Uterus (tissue), 2 donors: ENCODE measurements at regions not wholly inside any gene's neighbourhood (a gene's known extent, or its start where the extent isn't known, plus 50 kb on each side); places are given as distances from the start of the nearest gene placed in this dataset.

Source experiments
- POLR2A ChIP-seq, 2 donors: fragments of 450-650 bp; IDR thresholded peaks; one replicate each; pipeline ENCODE4 v1.6.1; 2016; ENCODE audit warnings: antibody characterized with exemption in 2 of 2, mild to moderate bottlenecking in 1 of 2, moderate library complexity in 1 of 2
- TF ChIP-seq, protein P1 (sequence below), 4 experiments: fragments of 200-600 bp in 2 of 4; fragments of 450-650 bp in 2 of 4; sonication (generic) in 2 of 4; IDR thresholded peaks; one replicate each; pipeline ENCODE4 v1.5.1; 2016 to 2019; ENCODE audit warnings: antibody characterized with exemption in 4 of 4, mild to moderate bottlenecking in 2 of 4, moderate library complexity in 1 of 4

DNA sequence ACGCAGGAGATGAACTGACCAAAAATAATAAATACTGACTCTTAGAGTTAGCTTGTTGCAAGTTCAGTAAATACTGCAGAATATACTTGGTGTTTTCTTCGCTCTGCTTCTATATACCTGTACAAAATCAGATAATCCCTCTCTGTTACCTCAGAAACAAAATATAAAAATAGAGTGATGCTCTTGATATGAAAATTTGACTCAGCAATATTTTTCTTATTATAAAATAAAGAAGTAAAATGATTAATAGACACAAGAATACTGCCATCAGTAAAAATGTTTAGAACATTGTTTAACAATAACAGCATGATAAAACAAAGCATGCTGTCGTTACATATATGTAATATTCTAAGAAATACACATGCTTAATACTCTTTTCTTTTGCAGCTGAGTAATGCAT, 1366.9 kb upstream of the EYS start:
- TF ChIP-seq, protein P1, sequence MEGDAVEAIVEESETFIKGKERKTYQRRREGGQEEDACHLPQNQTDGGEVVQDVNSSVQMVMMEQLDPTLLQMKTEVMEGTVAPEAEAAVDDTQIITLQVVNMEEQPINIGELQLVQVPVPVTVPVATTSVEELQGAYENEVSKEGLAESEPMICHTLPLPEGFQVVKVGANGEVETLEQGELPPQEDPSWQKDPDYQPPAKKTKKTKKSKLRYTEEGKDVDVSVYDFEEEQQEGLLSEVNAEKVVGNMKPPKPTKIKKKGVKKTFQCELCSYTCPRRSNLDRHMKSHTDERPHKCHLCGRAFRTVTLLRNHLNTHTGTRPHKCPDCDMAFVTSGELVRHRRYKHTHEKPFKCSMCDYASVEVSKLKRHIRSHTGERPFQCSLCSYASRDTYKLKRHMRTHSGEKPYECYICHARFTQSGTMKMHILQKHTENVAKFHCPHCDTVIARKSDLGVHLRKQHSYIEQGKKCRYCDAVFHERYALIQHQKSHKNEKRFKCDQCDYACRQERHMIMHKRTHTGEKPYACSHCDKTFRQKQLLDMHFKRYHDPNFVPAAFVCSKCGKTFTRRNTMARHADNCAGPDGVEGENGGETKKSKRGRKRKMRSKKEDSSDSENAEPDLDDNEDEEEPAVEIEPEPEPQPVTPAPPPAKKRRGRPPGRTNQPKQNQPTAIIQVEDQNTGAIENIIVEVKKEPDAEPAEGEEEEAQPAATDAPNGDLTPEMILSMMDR (IDR thresholded peaks at IDR 0.05): no peak
- TF ChIP-seq POLR2A (IDR thresholded peaks at IDR 0.05): no peak
